LNCAP (cell line): ENCODE measurements at regions not wholly inside any gene's neighbourhood (a gene's known extent, or its start where the extent isn't known, plus 50 kb on each side); places are given as distances from the start of the nearest gene placed in this dataset.

ENCODE experiments used
- CTCF ChIP-seq: fragments of 450-650 bp; IDR thresholded peaks from 2 replicates; pipeline ENCODE4 v1.5.1; 2017; ENCODE audit warnings: mild to moderate bottlenecking

DNA sequence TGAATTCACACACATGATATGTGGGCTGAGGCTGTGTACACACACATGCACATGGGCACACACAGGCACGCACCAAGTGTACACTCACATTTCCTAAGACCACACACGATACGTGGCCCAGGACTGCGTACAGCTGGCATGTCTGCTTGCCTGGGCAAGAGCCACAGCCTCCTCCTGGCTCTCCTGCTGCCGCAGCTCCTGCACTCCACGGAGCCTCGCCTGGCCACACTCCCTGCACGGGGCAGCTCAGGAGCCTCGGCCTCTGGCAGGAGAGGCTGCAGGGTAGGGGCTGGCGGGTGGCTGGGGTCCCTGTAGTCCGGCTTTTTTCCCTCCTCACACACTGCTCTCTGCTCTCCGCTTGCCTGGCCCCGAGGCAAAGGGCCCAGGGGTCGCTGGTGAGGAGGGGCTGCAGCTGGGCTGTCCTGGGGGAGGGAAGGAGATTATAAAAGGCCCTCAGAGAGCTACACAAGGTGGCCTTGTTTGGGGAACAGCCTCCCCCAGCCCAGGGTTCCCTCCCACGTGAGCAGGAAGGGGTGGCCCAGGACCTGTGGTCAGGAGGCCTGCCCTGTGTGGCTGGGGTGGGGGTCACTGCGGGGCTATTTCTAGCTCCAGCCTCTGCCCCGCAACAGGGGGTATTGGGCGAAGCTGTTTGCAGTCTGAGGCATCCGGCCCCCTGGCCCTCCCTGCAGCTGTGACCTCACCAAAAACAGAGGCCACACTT lies 89.0 kb upstream of the SFSWAP start:
- no peak for TF ChIP-seq CTCF

- TF ChIP-seq CTCF, result no peak
Observed at GRCh38 chr12:131622422-131622955, 88.4 kb upstream of the SFSWAP start.

DNA sequence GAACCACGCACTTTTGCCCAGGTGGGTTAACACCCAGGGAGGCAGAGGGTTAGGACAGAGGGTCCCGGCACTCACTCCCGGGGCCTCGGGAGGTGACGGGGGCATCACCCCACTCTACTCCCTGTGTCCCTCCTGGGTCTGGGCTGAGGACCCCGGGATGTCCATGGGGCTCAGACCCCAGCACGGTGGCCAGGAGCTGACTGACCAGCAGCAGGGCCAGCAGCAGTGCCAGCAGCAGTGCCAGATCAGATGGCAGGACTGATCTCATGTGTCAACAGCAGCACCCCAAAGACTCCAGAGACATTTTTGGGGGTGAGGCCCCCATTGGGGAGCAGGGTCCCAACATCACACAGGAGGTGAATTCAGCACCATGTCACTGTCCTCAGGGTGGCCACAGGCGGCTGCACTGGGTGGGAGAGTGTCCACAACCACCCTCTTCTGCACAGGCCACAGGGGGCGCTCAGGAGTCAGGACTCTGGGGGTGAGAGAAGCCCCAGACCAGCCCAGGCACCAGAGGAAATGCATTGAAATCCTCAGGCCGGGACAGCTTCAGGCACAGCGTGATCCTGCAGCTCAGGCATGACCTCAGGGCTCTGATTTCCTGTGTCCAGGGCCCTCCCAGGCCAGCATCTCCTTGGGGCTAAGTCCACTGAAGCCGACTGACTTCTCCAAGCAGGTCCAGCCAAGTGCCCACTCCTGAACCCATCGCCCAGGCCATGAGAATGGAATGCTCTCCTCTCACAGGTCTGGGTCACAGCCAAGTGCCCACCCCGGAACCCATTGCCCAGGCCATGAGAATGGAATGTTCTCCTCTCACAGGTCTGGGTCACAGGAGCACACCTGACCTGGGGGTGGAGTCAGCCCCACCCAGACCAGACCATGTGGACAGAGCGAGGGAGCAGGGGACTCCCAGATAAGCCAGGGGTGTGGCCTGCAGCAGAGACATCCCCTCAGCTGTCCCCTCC lies 87.2 kb upstream of the SFSWAP start:
- TF ChIP-seq CTCF, result peak; percentile 33; the same call in 1 of the 2 replicates

- TF ChIP-seq CTCF, result no peak
Observed at GRCh38 chr12:131628023-131628740, 82.7 kb upstream of the SFSWAP start.

DNA sequence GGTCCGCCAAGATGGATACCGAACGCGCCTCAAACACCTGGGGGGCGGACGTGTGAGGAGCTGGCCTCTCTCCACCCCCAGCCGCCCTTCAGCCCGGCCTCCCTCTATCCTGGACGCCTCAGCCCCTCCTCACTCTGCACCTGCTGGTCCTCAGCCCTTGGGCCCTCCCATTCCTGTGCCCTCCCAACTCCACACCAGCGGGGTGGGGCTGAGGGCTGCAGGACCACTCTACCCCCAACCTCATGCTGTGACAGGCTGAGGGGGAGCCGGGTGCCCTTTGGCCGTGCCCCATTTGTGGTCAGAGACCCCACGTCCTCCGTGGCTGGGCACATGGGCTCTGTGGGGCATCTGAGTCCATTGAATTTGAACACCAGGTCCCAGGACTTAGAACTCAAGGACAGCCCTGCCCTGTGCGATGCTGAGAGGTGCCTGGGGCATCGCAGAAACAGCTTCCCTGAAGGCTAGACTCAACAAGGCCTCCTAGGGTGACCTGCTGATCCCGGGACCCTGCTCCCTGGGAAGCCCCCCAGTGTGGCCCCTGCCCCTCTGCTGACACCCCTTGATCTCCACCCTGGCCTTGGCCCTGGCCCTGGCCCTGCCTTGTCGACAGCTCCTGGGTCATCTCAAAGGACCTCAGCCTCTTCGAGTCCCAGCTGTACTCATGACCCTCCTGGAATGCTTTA lies 82.0 kb upstream of the SFSWAP start:
- no peak for TF ChIP-seq CTCF

GRCh38 chr12:131631230-131631629 lies 79.7 kb upstream of the SFSWAP start:
- no peak for TF ChIP-seq CTCF

GRCh38 chr12:131634037-131634436 lies 76.9 kb upstream of the SFSWAP start:
- TF ChIP-seq CTCF, result no peak
